GM23338 (cell line): ENCODE measurements at regions not wholly inside any gene's neighbourhood (a gene's known extent, or its start where the extent isn't known, plus 50 kb on each side); places are given as distances from the start of the nearest gene placed in this dataset.

Source experiments
- ATAC-seq: fragments of 200-7000 bp; cut with Tn5 transposase; 3 replicates; pipeline ENCODE4 v1.9.1; 2020
- DNase-seq: peaks from one replicate; pipeline ENCODE4 v3.0.0-alpha.2; 2015; ENCODE audit warnings: low spot score
- H2AFZ ChIP-seq: fragments of 200-600 bp; sonication (generic); 2 replicates; pipeline ENCODE4 v1.8.0; 2016; ENCODE audit warnings: antibody characterized with exemption, mild to moderate bottlenecking, moderate library complexity
- H3F3A ChIP-seq: fragments of 200-600 bp; sonication (generic); replicated peaks from 2 replicates; pipeline ENCODE4 v1.8.0; 2017; ENCODE audit warnings: antibody characterized with exemption, mixed run types, low read depth
- H3K27ac ChIP-seq: fragments of 200-600 bp; sonication (generic); 2 replicates; pipeline ENCODE4 v1.6.1; 2016; ENCODE audit warnings: low read depth
- H3K27me3 ChIP-seq: fragments of 200-600 bp; sonication (generic); 2 replicates; pipeline ENCODE4 v1.8.0; 2016; ENCODE audit warnings: mild to moderate bottlenecking, mixed run types, moderate library complexity; ENCODE audit not compliant: insufficient read depth
- H3K36me3 ChIP-seq: fragments of 200-600 bp; sonication (generic); 2 replicates; pipeline ENCODE4 v1.8.0; 2016; ENCODE audit warnings: mild to moderate bottlenecking; ENCODE audit not compliant: insufficient read depth
- H3K4me1 ChIP-seq: fragments of 200-600 bp; sonication (generic); 2 replicates; pipeline ENCODE4 v1.8.0; 2016; ENCODE audit warnings: mild to moderate bottlenecking, moderate library complexity; ENCODE audit not compliant: insufficient read depth
- H3K4me2 ChIP-seq: fragments of 200-600 bp; sonication (generic); 2 replicates; pipeline ENCODE4 v1.7.1; 2017; ENCODE audit warnings: mixed run types
- H3K4me3 ChIP-seq: fragments of 200-600 bp; sonication (generic); 2 replicates; pipeline ENCODE4 v1.6.1; 2016; ENCODE audit warnings: mixed run types
- H3K79me2 ChIP-seq: fragments of 200-600 bp; sonication (generic); replicated peaks from 2 replicates; pipeline ENCODE4 v1.8.0; 2017; ENCODE audit warnings: mild to moderate bottlenecking; ENCODE audit not compliant: insufficient read depth
- H3K9me2 ChIP-seq: fragments of 200-600 bp; sonication (generic); 2 replicates; pipeline ENCODE4 v1.8.0; 2017; ENCODE audit not compliant: insufficient read depth
- H4K20me1 ChIP-seq: fragments of 200-600 bp; sonication (generic); replicated peaks from 2 replicates; pipeline ENCODE4 v1.8.0; 2017; ENCODE audit warnings: mild to moderate bottlenecking; ENCODE audit not compliant: insufficient read depth
- H3K27ac Mint-ChIP-seq: 2 replicates; pipeline ENCODE4 v1.8.0; 2020; ENCODE audit warnings: inconsistent platforms, mild to moderate bottlenecking, moderate library complexity, mixed read lengths
- H3K27me3 Mint-ChIP-seq: 3 replicates; pipeline ENCODE4 v1.8.0; 2022; ENCODE audit warnings: low read depth, mild to moderate bottlenecking, moderate library complexity, mixed read lengths, inconsistent platforms; ENCODE audit not compliant: insufficient read depth, poor library complexity
- H3K36me3 Mint-ChIP-seq: 3 replicates; pipeline ENCODE4 v1.8.0; 2021; ENCODE audit warnings: low read depth, mild to moderate bottlenecking, inconsistent platforms, moderate library complexity, mixed read lengths
- H3K4me1 Mint-ChIP-seq: 3 replicates; pipeline ENCODE4 v1.8.0; 2020; ENCODE audit warnings: mild to moderate bottlenecking, inconsistent platforms, mixed read lengths
- H3K4me3 Mint-ChIP-seq: 3 replicates; pipeline ENCODE4 v1.8.0; 2021; ENCODE audit warnings: moderate library complexity, mild to moderate bottlenecking, inconsistent platforms, mixed read lengths
- H3K9me3 Mint-ChIP-seq: 3 replicates; pipeline ENCODE4 v1.8.0; 2020; ENCODE audit warnings: moderate library complexity, mild to moderate bottlenecking, inconsistent platforms, mixed read lengths
- CREB1 ChIP-seq: fragments of 250-450 bp; sonication (Bioruptor Pico); IDR thresholded peaks from 2 replicates; pipeline ENCODE4 v1.5.0; 2020; ENCODE audit warnings: low read depth, mild to moderate bottlenecking, moderate library complexity
- ETS1 ChIP-seq: IDR thresholded peaks from 2 replicates; pipeline ENCODE4 v1.6.1; 2016; ENCODE audit warnings: antibody characterized with exemption
- EZH2 ChIP-seq: fragments of 200-600 bp; sonication (generic); IDR thresholded peaks from one replicate; pipeline ENCODE4 v1.8.0; 2017; ENCODE audit warnings: antibody characterized with exemption, mild to moderate bottlenecking, low read depth; ENCODE audit not compliant: unreplicated experiment
- EZH2phosphoT487 ChIP-seq: fragments of 200-600 bp; sonication (generic); IDR thresholded peaks from one replicate; pipeline ENCODE4 v1.8.1; 2018; ENCODE audit warnings: antibody characterized with exemption; ENCODE audit not compliant: unreplicated experiment
- JUNB ChIP-seq: IDR thresholded peaks from one replicate; pipeline ENCODE4 v1.6.1; 2016; ENCODE audit warnings: antibody characterized with exemption; ENCODE audit not compliant: unreplicated experiment
- NANOG ChIP-seq: IDR thresholded peaks from 2 replicates; pipeline ENCODE4 v1.6.1; 2016; ENCODE audit warnings: antibody characterized with exemption, borderline replicate concordance
- POLR2AphosphoS5 ChIP-seq: IDR thresholded peaks from 2 replicates; pipeline ENCODE4 v1.6.1; 2016; ENCODE audit warnings: antibody characterized with exemption, low read depth
- REST ChIP-seq: IDR thresholded peaks from one replicate; pipeline ENCODE4 v1.6.1; 2018; ENCODE audit warnings: antibody characterized with exemption; ENCODE audit not compliant: unreplicated experiment
- STAT1 ChIP-seq: IDR thresholded peaks from one replicate; pipeline ENCODE4 v1.6.1; 2016; ENCODE audit warnings: antibody characterized with exemption; ENCODE audit not compliant: unreplicated experiment
- ZNF114 ChIP-seq: fragments of 250-450 bp; sonication (Bioruptor Pico); IDR thresholded peaks from 2 replicates; pipeline ENCODE4 v1.5.0; 2020; ENCODE audit warnings: mild to moderate bottlenecking, moderate library complexity
- ZNF462 ChIP-seq: fragments of 250-450 bp; sonication (Bioruptor Pico); IDR thresholded peaks from 2 replicates; pipeline ENCODE4 v1.5.0; 2020; ENCODE audit warnings: mild to moderate bottlenecking, moderate library complexity

- no peak overlapping the region for H3K4me3 ChIP-seq
- 0 out of 2 replicates have a peak overlapping the region, but pooled peaks have one; percentile 28 for H2AFZ ChIP-seq
- no peaks in the 10 kb centered on the region for H3K36me3 ChIP-seq
- no peak overlapping the region for H3K27ac ChIP-seq
- no peak overlapping the region for H3K4me3 Mint-ChIP-seq
- no peaks in the 10 kb centered on the region for H3K27me3 ChIP-seq
- peaks cover 15% of the 10 kb centered on the region for H3K4me1 Mint-ChIP-seq
- no peak overlapping the region for H3K4me2 ChIP-seq
- no peak overlapping the region for H3K27ac Mint-ChIP-seq
- H3K4me1 ChIP-seq, result peaks cover 8% of the 10 kb centered on the region; the same call in 1 of the 2 replicates
- no peaks in the 10 kb centered on the region for H3K79me2 ChIP-seq
- H3F3A ChIP-seq, result no peaks in the 10 kb centered on the region
- H4K20me1 ChIP-seq, result no peaks in the 10 kb centered on the region
- no peaks in the 10 kb centered on the region; the same call in 2 of the 3 replicates for H3K36me3 Mint-ChIP-seq
- DNase-seq (no peak), ATAC-seq (no peak)
- 0 out of 2 replicates have a peak, but pooled peaks cover 2% of the 10 kb centered on the region for H3K9me2 ChIP-seq
- TF ChIP-seq EZH2phosphoT487 (no peak), JUNB (no peak), ZNF114 (no peak), STAT1 (no peak), ETS1 (no peak), REST (no peak), POLR2AphosphoS5 (no peak), NANOG (no peak), EZH2 (no peak), CREB1 (no peak), ZNF462 (CRISPR knock-in tag) (no peak)
- peaks cover 2% of the 10 kb centered on the region for H3K27me3 Mint-ChIP-seq
- H3K9me3 Mint-ChIP-seq, result peaks cover 5% of the 10 kb centered on the region; the same call in 1 of the 3 replicates
These were observed 211.0 kb downstream of the TBX5 start for GRCh38 chr12:114194956-114195355.
